WTC11 (cell line): ENCODE measurements at regions not wholly inside any gene's neighbourhood (a gene's known extent, or its start where the extent isn't known, plus 50 kb on each side); places are given as distances from the start of the nearest gene placed in this dataset.

Source experiments
- CBFB ChIP-seq: sonication (generic); formaldehyde crosslinking; IDR thresholded peaks from 2 replicates; pipeline ENCODE4 v1.8.1; 2022; ENCODE audit warnings: mild to moderate bottlenecking, low read depth, missing genetic modification reagents
- FOXJ3 ChIP-seq: sonication (generic); formaldehyde crosslinking; IDR thresholded peaks from 2 replicates; pipeline ENCODE4 v1.9.0; 2021; ENCODE audit warnings: missing genetic modification reagents, mild to moderate bottlenecking, borderline replicate concordance
- GABPB1 ChIP-seq: sonication (generic); formaldehyde crosslinking; IDR thresholded peaks from 2 replicates; pipeline ENCODE4 v1.8.1; 2023; ENCODE audit warnings: mild to moderate bottlenecking, missing genetic modification reagents
- IRF2 ChIP-seq: sonication (generic); formaldehyde crosslinking; IDR thresholded peaks from 2 replicates; pipeline ENCODE4 v1.8.0; 2022; ENCODE audit warnings: low read depth, missing genetic modification reagents, borderline replicate concordance
- JUN ChIP-seq: sonication (generic); formaldehyde crosslinking; IDR thresholded peaks from 2 replicates; pipeline ENCODE4 v1.8.0; 2023; ENCODE audit warnings: mild to moderate bottlenecking, missing genetic modification reagents
- NFYB ChIP-seq: sonication (generic); formaldehyde crosslinking; conservative IDR thresholded peaks from 2 replicates; pipeline ENCODE4 v1.8.0; 2022; ENCODE audit warnings: low read depth, missing genetic modification reagents
- NR1H2 ChIP-seq: sonication (generic); formaldehyde crosslinking; IDR thresholded peaks from 2 replicates; pipeline ENCODE4 v1.9.0; 2021; ENCODE audit warnings: mild to moderate bottlenecking, moderate library complexity, missing genetic modification reagents
- NR3C1 ChIP-seq: sonication (generic); formaldehyde crosslinking; conservative IDR thresholded peaks from 2 replicates; pipeline ENCODE4 v1.8.1; 2023; ENCODE audit warnings: low read depth, mild to moderate bottlenecking, missing genetic modification reagents
- TEAD4 ChIP-seq: sonication (generic); formaldehyde crosslinking; IDR thresholded peaks from 2 replicates; pipeline ENCODE4 v1.8.0; 2022; ENCODE audit warnings: mild to moderate bottlenecking, missing genetic modification reagents
- ZNF232 ChIP-seq: sonication (generic); formaldehyde crosslinking; IDR thresholded peaks from 2 replicates; pipeline ENCODE4 v1.8.0; 2022; ENCODE audit warnings: mild to moderate bottlenecking, missing genetic modification reagents
- TF ChIP-seq, protein P1 (sequence below): fragments of 200-600 bp; IDR thresholded peaks from 2 replicates; pipeline ENCODE4 v1.8.0; 2022; ENCODE audit warnings: antibody characterized with exemption
- TF ChIP-seq, protein P2 (sequence below): fragments of 250-450 bp; sonication (Bioruptor Pico); IDR thresholded peaks from 2 replicates; pipeline ENCODE4 v2.1.2; 2022; ENCODE audit warnings: mild to moderate bottlenecking, moderate library complexity
- TF ChIP-seq, protein P3 (sequence below): sonication (generic); formaldehyde crosslinking; IDR thresholded peaks from 2 replicates; pipeline ENCODE4 v1.8.0; 2022; ENCODE audit warnings: mild to moderate bottlenecking, missing genetic modification reagents

DNA sequence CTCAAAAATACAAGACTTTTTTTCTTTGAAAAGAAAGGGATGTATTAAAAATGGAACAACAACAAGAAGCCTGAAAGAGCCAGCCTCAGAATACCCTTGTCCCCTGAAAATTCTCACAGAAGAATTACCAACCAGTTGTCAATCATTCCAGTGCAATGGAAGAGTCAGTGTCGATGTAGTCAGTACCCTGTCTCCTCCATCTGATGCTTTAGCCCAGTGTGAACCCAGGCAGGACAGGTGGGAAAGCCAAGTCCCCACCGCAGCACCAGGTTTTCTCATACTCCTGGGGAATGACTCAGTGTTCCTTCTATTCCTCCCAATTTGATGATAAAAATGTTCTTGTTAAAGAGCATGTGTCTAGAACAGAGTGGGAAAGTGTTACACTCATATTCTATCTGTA, 332.0 kb upstream of the CHAC2 start:
- TF ChIP-seq NFYB (CRISPR knock-in tag) (no peak), NR1H2 (CRISPR knock-in tag) (no peak), CBFB (CRISPR knock-in tag) (no peak), FOXJ3 (CRISPR knock-in tag) (no peak), TEAD4 (no peak), IRF2 (CRISPR knock-in tag) (no peak), GABPB1 (CRISPR knock-in tag) (no peak), NR3C1 (no peak), JUN (CRISPR knock-in tag) (no peak), ZNF232 (CRISPR knock-in tag) (no peak)
- TF ChIP-seq, protein P1, sequence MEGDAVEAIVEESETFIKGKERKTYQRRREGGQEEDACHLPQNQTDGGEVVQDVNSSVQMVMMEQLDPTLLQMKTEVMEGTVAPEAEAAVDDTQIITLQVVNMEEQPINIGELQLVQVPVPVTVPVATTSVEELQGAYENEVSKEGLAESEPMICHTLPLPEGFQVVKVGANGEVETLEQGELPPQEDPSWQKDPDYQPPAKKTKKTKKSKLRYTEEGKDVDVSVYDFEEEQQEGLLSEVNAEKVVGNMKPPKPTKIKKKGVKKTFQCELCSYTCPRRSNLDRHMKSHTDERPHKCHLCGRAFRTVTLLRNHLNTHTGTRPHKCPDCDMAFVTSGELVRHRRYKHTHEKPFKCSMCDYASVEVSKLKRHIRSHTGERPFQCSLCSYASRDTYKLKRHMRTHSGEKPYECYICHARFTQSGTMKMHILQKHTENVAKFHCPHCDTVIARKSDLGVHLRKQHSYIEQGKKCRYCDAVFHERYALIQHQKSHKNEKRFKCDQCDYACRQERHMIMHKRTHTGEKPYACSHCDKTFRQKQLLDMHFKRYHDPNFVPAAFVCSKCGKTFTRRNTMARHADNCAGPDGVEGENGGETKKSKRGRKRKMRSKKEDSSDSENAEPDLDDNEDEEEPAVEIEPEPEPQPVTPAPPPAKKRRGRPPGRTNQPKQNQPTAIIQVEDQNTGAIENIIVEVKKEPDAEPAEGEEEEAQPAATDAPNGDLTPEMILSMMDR: no peak
- TF ChIP-seq, protein P2, sequence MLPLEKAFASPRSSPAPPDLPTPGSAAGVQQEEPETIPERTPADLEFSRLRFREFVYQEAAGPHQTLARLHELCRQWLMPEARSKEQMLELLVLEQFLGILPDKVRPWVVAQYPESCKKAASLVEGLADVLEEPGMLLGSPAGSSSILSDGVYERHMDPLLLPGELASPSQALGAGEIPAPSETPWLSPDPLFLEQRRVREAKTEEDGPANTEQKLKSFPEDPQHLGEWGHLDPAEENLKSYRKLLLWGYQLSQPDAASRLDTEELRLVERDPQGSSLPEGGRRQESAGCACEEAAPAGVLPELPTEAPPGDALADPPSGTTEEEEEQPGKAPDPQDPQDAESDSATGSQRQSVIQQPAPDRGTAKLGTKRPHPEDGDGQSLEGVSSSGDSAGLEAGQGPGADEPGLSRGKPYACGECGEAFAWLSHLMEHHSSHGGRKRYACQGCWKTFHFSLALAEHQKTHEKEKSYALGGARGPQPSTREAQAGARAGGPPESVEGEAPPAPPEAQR (CRISPR knock-in tag): no peak
- TF ChIP-seq, protein P3, sequence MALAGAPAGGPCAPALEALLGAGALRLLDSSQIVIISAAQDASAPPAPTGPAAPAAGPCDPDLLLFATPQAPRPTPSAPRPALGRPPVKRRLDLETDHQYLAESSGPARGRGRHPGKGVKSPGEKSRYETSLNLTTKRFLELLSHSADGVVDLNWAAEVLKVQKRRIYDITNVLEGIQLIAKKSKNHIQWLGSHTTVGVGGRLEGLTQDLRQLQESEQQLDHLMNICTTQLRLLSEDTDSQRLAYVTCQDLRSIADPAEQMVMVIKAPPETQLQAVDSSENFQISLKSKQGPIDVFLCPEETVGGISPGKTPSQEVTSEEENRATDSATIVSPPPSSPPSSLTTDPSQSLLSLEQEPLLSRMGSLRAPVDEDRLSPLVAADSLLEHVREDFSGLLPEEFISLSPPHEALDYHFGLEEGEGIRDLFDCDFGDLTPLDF: no peak
